GM12873 (cell line): ENCODE measurements at regions not wholly inside any gene's neighbourhood (a gene's known extent, or its start where the extent isn't known, plus 50 kb on each side); places are given as distances from the start of the nearest gene placed in this dataset.

Experiments
- CTCF ChIP-seq: IDR thresholded peaks from 2 replicates; pipeline ENCODE4 v1.5.1; 2012; ENCODE audit warnings: low read depth, mild to moderate bottlenecking, moderate library complexity, low read length, control low read depth; ENCODE audit not compliant: insufficient read depth; ENCODE audit errors: missing control alignments

DNA sequence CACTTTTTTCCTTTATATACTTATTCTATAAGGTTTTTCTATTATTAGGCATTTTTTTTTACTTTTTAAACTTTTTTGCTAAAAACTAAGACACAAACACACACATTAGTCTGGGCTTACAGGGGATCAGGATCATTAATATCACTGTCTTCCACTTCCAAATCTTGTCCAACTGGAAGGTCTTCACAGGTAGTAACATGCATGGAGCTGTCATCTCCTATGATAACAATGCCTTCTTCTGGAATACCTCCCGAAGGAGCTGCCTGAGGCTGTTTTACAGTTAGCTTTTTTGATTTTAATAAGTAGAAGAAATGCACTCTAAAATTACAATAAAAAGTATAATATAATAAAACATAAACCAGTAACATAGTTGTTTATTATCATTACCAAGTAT, 345.5 kb upstream of the PTGER4 start:
- no peak for TF ChIP-seq CTCF

- TF ChIP-seq CTCF = no peak
Observed at GRCh38 chr5:40333459-40334241, 346.1 kb upstream of the PTGER4 start.

- TF ChIP-seq CTCF = no peak
Observed at GRCh38 chr5:40332970-40333369, 346.7 kb upstream of the PTGER4 start.

DNA sequence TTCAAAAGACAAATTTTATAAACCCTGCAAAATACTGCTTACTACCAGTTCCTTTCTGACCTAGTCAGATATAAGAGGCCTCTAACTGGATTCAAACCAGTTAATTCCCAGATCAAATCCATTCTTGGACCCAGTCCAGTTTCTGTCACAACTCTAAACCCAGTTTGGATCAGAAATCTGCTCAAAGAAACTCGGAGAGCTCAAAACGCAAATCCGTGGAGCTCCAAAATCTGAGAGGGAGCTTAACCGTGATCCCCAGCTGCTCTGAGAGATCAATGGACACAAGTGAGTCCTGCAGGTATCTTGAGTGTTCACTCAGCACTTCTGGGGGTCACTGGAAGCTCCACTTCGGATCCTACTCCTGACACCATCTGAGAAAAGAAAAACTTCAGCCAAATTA, 348.1 kb upstream of the PTGER4 start:
- no peak for TF ChIP-seq CTCF

DNA sequence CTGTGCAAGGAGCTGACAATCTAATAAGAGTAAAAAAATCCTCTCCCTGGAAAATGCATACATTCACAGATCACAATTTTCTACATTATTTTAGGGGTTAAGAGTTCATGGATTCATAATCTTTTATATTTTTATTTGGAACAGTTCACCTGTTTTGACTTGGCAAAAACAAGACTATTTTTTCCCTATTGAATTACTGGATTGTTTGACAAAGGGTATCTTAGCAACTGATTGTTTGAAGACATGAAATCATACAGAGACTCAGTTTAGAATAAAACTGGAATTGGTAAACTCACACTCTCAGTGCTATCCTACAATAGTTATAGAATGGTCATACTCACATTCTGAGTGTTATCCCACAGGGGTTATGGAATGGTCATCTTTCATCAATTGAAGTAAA, 358.2 kb upstream of the PTGER4 start:
- TF ChIP-seq CTCF = no peak

GRCh38 chr5:40318395-40318794, 361.3 kb upstream of the PTGER4 start:
- no peak for TF ChIP-seq CTCF

DNA sequence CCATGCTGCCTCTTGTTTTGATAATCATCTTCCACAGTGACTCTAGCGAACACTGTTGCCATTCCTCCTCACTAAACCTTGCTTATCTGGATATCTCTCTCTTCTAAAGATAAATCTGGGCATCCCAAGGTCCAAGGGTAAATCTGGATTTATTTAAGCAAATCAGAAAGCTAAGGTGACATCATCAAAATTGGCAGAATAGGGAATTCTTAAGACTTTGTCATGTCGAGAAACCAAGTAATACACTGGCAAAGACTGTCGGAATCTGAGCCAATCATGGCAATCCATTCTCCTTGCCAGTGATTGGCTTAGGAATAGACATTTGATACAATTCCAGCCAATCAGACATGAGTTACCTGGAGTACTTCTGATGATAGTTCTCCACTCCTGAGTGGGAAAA, 362.7 kb upstream of the PTGER4 start:
- TF ChIP-seq CTCF = no peak
